GM19468 (cell line): ENCODE measurements at regions not wholly inside any gene's neighbourhood (a gene's known extent, or its start where the extent isn't known, plus 50 kb on each side); places are given as distances from the start of the nearest gene placed in this dataset.
"Not testable (repeated sequence)": the region's sequence is repeated elsewhere in the genome, so short reads cannot be mapped to it uniquely, and the experiment has no call there.

ENCODE experiments used
- ATAC-seq: cut with Tn5 transposase; IDR thresholded peaks from one replicate; pipeline ENCODE4 v1.9.1; 2021; ENCODE audit warnings: mild to moderate bottlenecking, moderate library complexity, moderate number of reproducible peaks; ENCODE audit not compliant: unreplicated experiment; ENCODE audit errors: extremely low read depth

DNA sequence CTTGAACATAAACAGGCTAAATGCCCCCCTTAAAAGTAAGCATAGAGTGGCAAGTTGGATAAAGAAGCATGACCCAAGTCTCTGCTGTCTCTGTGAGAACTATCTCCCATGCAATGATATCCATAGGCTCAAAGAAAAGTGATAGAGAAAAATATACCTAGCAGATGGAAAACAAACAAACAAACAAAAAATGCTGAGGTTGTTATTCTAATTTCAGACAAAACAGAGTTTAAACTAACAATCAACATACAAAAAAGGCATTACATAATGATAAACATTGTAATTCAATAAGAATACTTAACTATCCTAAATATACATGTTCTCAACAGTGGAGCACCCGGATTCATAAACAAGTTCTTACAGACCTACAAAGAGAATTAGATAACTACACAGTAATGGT lies 626.2 kb upstream of the CNTNAP2 start:
- no peak for ATAC-seq

DNA sequence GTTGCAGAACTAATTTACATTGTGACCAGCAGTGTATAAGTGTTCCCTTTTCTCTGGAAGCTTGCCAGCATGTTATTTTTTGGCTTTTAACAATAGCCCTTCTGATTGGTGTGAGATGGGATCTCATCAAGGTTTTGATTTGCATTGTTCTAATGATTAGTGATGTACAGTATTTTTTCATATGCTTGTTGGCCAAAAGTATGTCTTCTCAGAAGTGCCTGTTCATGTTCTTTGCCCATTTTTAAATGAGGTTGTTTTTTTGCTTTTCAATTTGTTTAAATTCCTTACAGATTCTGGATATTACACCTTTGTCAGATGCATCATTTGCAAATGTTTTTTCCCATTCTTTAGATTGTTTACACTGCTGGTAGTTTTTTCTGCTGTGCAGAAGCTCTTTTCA lies 627.0 kb upstream of the CNTNAP2 start:
- no peak for ATAC-seq

DNA sequence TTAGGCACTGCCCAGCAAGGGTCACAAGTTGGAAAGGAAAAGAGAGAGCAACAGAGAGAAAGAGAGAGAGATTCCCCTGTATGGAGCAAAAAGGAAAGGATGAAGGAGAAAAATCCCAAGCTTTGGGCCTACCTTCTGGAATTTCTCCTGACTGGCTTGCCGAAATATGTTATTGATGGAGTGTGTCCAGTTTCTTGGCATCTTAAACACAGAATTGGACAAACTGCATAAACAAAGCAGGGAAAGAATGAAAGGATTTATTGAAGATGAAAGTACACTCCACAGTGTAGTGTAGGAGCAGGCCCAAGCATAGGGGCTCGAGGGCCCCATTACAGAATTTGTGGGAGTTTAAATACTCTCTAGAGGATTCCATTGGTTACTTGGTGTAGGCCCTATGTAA lies 627.8 kb upstream of the CNTNAP2 start:
- ATAC-seq = no peak

DNA sequence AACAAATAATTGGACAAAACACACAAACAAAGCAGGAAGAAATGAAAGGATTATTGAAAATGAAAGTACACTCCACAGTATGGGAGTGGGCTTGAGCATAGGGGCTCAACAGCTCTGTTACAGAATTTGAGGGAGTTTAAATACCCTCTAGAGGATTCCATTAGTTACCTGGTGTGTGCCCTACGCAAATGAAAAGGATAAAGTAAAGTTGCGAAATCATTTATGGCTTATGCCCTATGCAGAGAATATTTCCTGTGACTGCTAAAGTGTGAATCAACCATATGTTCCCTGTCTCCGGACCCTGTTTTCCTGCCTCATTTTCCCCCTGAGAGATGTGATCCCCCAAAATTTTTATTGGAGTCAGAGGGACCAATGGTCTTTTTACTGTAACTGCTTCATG lies 634.6 kb upstream of the CNTNAP2 start:
- no peak for ATAC-seq

DNA sequence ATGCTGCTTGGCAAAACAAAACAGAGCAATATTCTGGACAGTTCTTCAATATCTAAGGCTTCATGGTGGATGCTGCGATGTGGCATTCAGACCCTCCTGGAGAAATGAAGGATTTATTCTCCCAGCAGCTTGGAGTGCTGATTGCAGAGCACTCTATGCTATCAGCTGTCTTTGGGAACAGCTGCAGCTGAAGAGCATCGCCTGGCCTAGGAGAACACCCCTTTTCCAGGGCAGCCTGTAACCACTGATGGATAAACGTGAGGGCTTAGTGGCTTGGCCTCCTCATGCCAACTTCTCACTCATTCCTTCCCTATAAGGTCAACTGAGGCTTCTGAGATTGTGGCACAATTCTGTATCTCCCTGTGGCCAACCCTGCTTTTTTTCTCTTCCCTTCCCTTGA lies 638.1 kb upstream of the CNTNAP2 start:
- ATAC-seq = no peak

DNA sequence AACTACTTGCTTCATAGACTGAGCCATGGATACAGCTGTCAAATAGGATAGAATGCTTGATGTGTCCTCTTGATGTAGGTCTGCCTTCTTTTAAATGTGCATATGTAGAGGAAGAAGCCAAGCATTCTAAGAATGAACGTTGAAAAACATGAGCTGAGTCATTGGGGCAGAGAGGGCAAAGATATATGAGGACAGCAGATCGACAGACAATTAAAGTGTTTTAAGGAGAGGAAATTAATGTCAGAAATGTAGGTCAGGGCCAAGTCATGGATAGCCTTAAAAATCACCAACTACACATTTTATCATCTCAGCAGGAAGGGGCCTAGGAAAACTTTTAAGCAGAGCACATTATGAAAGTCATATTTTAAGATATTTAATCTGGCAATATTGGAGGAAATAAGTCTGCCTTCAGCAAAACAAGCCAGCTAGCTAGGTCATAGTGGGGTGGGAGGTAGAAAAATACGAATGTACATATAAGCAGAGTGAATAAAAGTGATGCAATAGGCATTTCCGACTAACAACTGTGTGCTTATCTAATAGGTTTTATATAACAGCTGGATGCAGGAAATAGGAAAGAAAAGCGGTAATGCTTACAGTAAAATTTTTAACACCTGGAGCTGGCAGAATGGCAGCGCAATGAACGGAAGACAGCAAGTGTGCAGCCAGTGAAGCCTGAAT lies 638.3 kb upstream of the TPK1 start:
- no peak for ATAC-seq

DNA sequence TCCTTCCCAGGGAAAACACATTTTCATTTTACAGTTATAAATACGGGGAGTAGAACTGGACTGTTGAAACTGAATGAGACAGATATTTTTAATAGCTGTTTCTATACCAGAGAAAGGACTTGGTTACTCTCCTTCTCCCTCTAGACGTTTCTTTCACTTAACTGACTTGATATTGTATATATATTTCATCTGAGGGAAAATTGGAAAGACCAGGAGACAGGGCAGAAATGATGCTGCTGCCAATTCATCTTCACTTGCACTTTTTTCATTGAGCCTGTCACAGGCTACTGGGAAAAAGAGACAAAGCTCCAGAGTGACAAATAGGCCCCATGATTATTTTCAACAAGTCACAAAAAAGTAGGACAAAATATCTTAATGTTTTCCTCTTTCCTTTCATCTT lies 636.0 kb upstream of the TPK1 start:
- ATAC-seq = no peak

DNA sequence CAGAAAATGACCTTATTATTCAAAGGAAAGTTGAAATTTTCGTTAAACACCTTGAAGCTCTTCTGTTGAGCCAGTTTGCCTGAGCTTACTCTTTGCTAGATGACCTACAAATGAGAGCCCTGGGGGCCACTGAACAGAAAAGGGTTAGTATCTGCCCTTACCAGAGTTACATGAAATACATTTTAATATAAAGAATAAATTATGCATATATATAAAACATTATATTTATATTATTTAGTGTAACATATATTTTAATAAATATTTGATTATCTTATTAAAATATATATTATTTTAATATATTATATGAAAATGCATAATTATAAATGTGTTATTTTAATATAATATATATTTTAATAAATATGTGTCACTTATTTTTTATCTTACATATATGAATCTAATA lies 628.4 kb upstream of the TPK1 start:
- no peak for ATAC-seq

DNA sequence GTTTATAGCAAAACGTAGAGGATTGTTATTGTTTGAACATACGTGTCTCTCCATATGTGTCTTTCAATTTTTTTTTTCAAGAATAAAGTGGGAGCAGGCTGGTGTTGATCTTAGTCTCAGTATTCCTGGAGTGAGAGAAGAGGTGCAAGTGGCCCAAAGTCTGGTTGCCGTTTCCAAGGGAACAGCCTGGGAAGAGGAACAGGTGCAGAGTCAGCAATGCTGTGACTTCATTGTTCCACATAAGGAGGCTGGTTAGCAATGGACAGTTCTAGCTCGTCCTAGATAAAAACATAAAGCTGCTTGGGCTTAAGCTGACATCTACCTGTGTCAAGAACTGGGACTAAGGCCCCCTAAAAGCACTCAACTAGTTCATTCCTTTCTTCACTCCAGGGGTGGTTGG lies 626.6 kb upstream of the TPK1 start:
- ATAC-seq = no peak

DNA sequence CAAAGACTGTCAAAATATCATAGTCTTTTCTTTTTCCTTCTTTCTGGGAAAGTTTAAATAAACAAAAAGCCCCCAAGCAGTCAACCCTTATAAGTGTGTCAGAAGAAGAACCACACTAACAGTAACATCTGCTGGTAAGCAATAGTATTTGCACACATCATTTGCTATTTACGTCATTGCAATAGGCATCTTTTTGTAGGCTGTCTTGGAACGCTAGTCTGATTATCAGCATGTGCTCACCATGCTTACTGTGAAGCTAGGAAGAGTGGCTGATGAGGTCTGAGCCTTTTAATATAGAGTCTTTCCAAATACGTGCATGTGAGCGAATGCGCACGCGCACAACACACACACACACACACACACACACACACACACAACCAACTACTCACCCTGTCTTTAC lies 599.0 kb upstream of the TPK1 start:
- ATAC-seq = no peak

DNA sequence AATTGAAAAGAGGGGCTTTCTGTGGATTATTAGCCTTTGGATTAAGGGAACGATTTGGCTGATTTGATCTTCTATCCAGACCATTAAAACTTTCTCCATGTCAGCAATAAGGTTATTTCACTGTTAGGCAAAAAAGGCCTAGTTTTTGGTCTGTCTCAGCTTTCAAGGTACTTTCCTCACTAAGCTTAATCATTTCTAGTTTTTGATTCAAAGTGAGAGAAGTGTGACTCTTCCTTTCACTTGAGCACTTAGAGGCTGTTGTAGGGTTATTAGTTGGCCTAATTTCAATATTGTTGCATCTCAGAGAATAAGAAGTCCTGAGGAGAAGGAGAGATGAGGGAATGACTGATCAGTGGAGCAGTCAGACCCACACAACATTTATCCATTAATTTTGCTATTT lies 596.0 kb upstream of the TPK1 start:
- ATAC-seq = peak; percentile 23

DNA sequence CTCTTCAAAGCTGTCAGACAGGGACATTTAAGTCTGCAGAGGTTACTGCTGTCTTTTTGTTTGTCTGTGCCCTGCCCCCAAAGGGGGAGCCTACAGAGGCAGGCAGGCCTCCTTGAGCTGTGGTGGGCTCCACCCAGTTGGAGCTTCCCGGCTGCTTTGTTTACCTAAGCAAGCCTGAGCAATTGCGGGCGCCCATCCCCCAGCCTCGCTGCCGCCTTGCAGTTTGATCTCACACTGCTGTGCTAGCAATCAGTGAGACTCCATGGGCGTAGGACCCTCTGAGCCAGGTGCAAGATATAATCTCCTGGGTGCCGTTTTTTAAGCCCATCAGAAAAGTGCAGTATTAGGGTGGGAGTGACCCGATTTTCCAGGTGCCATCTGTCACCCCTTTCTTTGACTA lies 582.6 kb upstream of the TPK1 start:
- not testable (repeated sequence) for ATAC-seq

DNA sequence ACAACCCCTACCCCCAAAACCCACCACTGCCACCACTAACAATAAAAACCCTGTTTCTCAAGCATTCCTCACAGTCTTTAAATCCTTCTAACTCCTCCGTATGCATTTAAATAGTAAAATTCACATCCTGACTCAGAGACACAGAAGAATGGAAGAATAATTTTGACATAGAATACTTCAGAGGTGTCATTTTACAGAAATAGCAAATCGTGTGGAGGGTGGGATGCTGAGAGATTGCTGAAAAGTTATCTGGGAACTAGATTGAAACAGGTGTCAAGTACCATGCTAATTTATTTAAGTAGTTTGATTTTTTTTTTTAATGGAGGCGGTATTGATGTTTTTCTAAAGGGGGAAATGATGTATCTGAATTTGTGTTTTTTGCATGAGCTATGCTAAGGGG lies 575.2 kb upstream of the TPK1 start:
- no peak for ATAC-seq

DNA sequence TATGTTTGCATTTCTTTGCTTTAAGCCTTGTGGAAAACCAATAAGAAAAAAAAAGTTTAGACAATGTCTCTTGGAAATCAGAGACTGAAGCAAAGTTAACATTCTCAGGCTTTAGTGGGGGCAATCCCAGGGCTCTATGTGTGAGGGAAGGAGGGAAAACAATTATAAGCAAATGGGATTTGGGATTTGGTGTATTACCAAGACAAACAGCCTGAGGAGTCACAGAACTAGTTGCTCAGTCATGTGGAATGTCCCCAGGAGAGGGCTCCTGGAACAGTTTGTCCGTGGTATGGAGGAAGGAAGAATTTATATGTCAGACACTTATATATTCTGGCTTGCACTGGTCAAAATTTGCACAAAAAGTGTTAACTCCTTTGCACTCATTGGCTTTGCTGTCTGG lies 562.9 kb upstream of the TPK1 start:
- ATAC-seq = no peak

DNA sequence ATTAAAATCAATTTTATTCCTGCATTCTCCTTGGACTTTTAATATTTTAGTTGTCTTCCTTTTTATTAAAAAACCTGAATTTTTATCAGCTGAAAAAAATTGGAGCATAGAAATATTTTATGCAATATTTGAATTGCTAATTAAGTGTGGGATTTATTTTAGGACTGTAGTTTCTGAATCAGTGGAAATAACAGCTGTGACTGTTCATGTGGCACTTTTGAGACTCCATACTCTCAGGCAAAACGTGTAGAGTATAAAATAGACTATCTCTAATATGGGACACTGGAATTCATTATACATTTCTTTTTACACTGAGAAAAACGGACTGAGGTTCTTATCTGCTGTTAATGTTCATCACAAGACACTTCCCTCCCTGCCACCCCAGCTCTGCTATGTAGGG lies 558.3 kb upstream of the TPK1 start:
- no peak for ATAC-seq

DNA sequence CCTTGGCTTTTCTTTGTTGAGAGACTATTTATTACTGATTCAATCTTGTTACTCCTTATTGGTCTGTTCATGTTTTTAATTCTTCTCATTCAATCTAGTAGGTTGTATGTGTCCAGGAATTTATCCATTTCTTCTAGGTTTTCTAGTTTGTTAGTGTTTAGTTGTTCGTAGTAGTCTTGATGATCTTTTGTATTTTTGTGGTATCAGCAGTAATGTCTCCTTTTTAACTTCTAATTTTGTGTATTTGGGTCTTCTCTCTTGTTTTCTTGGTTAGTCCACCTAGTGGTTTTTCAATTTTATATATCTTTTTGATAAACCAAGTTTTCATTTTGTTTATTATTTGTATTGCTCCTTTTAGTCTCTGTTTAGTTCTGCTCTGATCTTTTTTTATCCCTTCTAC lies 546.9 kb upstream of the TPK1 start:
- ATAC-seq = no peak

DNA sequence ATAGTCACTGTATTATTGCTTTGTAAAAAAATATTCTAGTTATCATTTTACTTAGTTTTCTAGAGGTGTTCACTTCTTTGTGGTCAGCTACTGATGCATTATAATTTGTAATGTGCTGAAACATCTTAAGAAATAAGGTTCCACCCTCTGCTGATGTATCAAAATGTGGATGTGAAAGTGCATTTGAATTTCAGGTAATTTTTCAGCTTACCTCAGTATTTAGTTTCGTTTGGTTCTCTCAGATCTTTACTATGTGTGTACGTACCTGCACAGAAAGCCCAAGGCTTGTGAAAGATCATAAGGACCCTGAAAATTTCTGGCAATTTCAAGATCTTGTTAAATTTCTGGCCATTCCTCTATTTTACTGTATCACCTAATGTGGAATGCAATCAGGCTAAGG lies 542.3 kb upstream of the TPK1 start:
- ATAC-seq = no peak

DNA sequence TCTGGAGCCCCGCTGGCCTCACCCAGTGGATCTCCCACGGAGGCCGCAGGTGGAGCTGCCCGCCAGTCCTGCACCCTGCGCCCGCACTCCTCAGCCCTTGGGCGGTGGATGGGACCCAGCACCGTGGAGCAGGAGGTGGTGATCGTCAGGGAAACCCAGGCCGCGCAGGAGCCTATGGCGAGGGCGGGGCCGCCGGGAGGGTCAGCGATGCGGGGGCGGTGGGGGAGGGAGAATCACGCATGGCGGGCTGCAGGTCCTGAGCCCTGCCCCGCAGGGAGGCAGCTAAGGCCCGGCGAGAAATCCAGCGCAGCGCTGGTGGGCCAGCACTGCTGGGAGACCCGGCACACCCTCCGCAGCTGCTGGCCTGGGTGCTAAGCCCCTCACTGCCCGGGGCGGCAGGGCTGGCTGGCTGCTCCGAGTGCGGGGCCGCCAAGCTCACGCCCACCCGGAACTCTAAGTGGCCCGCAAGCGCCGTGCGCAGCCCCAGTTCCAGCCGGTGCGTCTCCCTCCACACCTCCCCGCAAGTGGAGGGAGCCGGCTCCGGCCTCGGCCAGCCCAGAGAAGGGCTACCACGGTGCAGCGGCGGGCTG lies 524.8 kb upstream of the TPK1 start:
- no peak for ATAC-seq

DNA sequence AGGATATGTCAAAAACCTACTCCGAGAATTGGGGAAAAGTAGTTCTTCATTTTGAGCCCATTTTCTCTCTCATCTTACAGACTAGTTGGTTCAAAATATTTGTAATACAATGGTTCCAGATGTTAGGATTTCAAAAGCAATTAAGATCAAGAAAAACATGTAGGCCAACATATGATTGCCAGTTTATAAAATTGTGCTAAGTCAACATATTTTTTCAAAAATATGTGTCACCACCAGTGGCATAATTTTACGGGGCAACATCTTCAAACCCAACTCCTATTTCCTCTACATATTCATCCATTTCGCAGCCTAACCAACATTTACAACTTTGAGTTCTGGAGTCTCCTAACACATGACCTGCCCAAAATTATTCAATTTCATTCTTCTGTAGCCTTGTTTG lies 514.5 kb upstream of the TPK1 start:
- no peak for ATAC-seq

DNA sequence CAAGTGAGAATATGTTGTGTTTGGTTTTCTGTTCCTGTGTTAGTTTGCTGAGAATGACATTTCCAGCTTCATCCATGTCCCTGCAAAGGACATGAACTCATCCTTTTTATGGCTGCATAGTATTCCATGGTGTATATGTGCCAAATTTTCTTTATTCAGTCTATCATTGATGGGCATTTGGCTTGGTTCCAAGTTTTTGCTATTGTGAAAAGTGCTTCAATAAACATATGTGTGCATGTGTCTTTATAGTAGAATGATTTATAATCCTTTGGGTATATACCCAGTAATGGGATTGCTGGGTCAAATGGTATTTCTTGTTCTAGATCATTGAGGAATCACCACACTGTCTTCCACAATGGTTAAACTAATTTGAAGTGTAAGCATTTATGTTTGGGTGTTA lies 513.6 kb upstream of the TPK1 start:
- not testable (repeated sequence) for ATAC-seq

DNA sequence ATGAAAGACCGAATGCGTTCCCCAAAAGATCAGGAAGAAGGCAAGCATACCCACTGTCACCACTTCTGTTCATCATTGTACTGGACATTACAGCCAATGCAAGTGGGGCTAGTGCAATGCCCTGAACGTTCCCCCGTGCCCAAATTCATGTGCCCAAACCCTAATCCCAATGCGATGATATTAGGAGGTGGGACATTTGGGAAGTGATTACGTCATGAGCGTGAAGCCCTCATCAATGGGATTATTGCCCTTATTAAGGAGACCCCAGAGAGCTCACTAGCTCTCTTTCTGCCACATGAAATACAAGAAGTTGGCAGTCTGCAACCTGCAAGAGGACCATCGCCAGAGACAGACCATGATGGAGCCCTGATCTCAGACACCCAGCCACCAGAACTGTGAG lies 511.4 kb upstream of the TPK1 start:
- no peak for ATAC-seq

DNA sequence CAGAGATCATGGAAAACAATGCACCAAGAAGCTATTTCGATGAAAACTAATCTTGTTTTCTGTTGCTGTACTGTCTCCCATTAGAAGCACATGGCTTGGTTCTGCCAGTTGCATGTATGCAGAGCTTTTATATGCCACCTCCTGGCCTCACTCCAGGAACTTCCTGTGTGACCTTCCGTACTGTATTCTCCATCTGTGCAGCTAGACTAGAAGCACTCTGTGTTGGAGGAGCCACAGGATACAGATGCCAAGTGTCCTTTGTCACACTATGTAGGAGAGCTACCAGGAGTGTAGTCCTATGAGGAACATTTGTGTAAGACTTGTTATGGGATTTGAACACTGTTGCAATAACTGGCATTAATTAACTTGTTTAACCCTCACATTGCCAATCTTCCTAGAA lies 503.5 kb upstream of the TPK1 start:
- no peak for ATAC-seq
